Breast epithelium (tissue), 3 donors: ENCODE measurements at regions not wholly inside any gene's neighbourhood (a gene's known extent, or its start where the extent isn't known, plus 50 kb on each side); places are given as distances from the start of the nearest gene placed in this dataset.

ENCODE experiments used
- CTCF ChIP-seq, 3 donors: fragments of 450-650 bp; IDR thresholded peaks; one replicate each; pipeline ENCODE4 v1.5.1; 2016 to 2017; ENCODE audit warnings: antibody characterized with exemption in 3 of 3, mild to moderate bottlenecking in 3 of 3, moderate library complexity in 3 of 3
- POLR2A ChIP-seq: fragments of 450-650 bp; IDR thresholded peaks from one replicate; pipeline ENCODE4 v1.6.1; 2016; ENCODE audit warnings: antibody characterized with exemption, mild to moderate bottlenecking, moderate library complexity
- POLR2AphosphoS5 ChIP-seq, 3 donors: sonication (generic); formaldehyde crosslinking; IDR thresholded peaks; one replicate each; pipeline ENCODE4 v1.6.1; 2017; ENCODE audit warnings: antibody characterized with exemption in 3 of 3

DNA sequence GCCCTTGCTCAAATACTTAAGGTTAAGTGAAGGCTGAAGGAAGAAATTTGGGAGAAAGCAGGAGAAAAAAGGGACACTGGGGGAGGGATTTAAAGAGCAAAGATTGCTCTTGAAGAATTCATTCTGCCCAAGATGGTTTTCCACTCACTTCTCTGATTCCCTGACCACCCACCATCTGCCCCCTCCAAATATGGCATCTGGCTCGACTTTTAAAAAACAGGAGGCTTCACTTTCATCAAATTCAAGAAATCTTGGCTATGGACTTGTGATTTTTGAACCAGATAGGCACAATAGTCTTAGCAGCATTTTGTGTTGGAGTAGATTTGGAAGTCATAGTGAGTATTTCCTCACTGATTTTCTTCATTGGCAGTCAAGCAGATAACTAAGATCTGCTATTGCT, 574.4 kb upstream of the SUCLG2 start:
- TF ChIP-seq POLR2A (no peak), CTCF (IDR thresholded peaks at IDR 0.05) (no peak), POLR2AphosphoS5 (IDR thresholded peaks at IDR 0.05) (no peak)
